Esophagus muscularis mucosa (tissue), 4 donors: ENCODE measurements at regions not wholly inside any gene's neighbourhood (a gene's known extent, or its start where the extent isn't known, plus 50 kb on each side); places are given as distances from the start of the nearest gene placed in this dataset.

Experiments
- DNase-seq: peaks from one replicate; pipeline ENCODE4 v3.0.0-alpha.2; 2017; ENCODE audit errors: extremely low spot score
- H3K27ac ChIP-seq, 4 donors: fragments of 200-600 bp; sonication (generic); replicated peaks in 1 of 4; 1 replicate in 3 of 4; 2 replicates in 1 of 4; pipeline ENCODE4 v1.5.1; 2016 to 2019; ENCODE audit warnings: mild to moderate bottlenecking in 1 of 4
- H3K27me3 ChIP-seq, 4 donors: fragments of 200-600 bp; sonication (generic); one replicate each; pipeline versions ENCODE4 v1.5.1 to v1.6.0; 2016 to 2019
- H3K36me3 ChIP-seq, 4 donors: fragments of 200-600 bp; sonication (generic); one replicate each; pipeline ENCODE4 v1.5.1; 2016 to 2019
- H3K4me1 ChIP-seq, 4 donors: fragments of 200-600 bp; sonication (generic); one replicate each; pipeline ENCODE4 v1.5.1; 2016 to 2019
- H3K4me3 ChIP-seq, 4 donors: fragments of 200-600 bp; sonication (generic); 1 replicate in 2 of 4; 2 replicates in 2 of 4; pipeline ENCODE4 v1.5.1; 2016 to 2019; ENCODE audit warnings: mild to moderate bottlenecking in 4 of 4, moderate library complexity in 1 of 4
- H3K9me3 ChIP-seq, 4 donors: fragments of 200-600 bp; sonication (generic); 1 replicate in 3 of 4; 2 replicates in 1 of 4; pipeline ENCODE4 v1.5.1; 2016 to 2019
- CTCF ChIP-seq, 3 experiments: fragments of 200-600 bp in 2 of 3; fragments of 450-650 bp in 1 of 3; sonication (generic) in 2 of 3; IDR thresholded peaks; one replicate each; pipeline ENCODE4 v1.5.1; 2017 to 2019; ENCODE audit warnings: antibody characterized with exemption in 3 of 3, mild to moderate bottlenecking in 2 of 3, moderate library complexity in 1 of 3
- EP300 ChIP-seq: sonication (generic); formaldehyde crosslinking; IDR thresholded peaks from one replicate; pipeline ENCODE4 v1.6.1; 2017; ENCODE audit warnings: antibody characterized with exemption
- POLR2A ChIP-seq: fragments of 450-650 bp; IDR thresholded peaks from one replicate; pipeline ENCODE4 v1.6.1; 2017; ENCODE audit warnings: antibody characterized with exemption, moderate library complexity, mild to moderate bottlenecking, low read depth
- POLR2AphosphoS5 ChIP-seq, 2 donors: sonication (generic); formaldehyde crosslinking; IDR thresholded peaks; one replicate each; pipeline ENCODE4 v1.6.1; 2017; ENCODE audit warnings: antibody characterized with exemption in 2 of 2
- WGBS: methylation state at CpG from one replicate; pipeline ENCODE4 v1.1.5; 2018; 5-methylcytosine and 5-hydroxymethylcytosine counted together
- intact Hi-C: fragments of 100-400 bp; cut with DNase I; formaldehyde crosslinking; loops from one replicate; pipeline ENCODE4 v1.15.1; 2023

GRCh38 chr22:44583854-44584253, 85.8 kb upstream of the RTL6 start:
- TF ChIP-seq POLR2AphosphoS5 (IDR thresholded peaks at IDR 0.05), result no peak
- TF ChIP-seq EP300, result no peak
- no peak for TF ChIP-seq POLR2A
- intact Hi-C loops, result no loop called here
- no peaks in the 10 kb centered on the region for H3K36me3 ChIP-seq
- H3K4me1 ChIP-seq, result peaks cover 0 to 6% (median 3%) of the 10 kb centered on the region in 4 donors
- H3K27me3 ChIP-seq, result peaks cover 0 to 61% (median 2%) of the 10 kb centered on the region in 4 donors
- H3K9me3 ChIP-seq, result no peaks in the 10 kb centered on the region
- 73% methylated on average over 12 of the region's 12 CpGs for WGBS
- H3K27ac ChIP-seq, result no peak overlapping the region
- H3K4me3 ChIP-seq, result no peak overlapping the region
- no peak for DNase-seq

- intact Hi-C loops, result no loop called here
- Histone ChIP-seq H3K36me3 (no peaks in the 10 kb centered on the region), H3K27me3 (peaks cover 0 to 61% (median 2%) of the 10 kb centered on the region in 4 donors), H3K27ac (no peak overlapping the region), H3K9me3 (no peaks in the 10 kb centered on the region), H3K4me3 (no peak overlapping the region), H3K4me1 (peaks cover 0 to 6% (median 3%) of the 10 kb centered on the region in 4 donors)
- DNase-seq, result no peak
- TF ChIP-seq EP300, result no peak
- TF ChIP-seq POLR2AphosphoS5 (IDR thresholded peaks at IDR 0.05), result no peak
- no peak for TF ChIP-seq CTCF (IDR thresholded peaks at IDR 0.05)
- TF ChIP-seq POLR2A, result no peak
- 50% methylated on average over 15 of the region's 15 CpGs for WGBS
These were observed 85.2 kb upstream of the RTL6 start for GRCh38 chr22:44583061-44583760.

DNA sequence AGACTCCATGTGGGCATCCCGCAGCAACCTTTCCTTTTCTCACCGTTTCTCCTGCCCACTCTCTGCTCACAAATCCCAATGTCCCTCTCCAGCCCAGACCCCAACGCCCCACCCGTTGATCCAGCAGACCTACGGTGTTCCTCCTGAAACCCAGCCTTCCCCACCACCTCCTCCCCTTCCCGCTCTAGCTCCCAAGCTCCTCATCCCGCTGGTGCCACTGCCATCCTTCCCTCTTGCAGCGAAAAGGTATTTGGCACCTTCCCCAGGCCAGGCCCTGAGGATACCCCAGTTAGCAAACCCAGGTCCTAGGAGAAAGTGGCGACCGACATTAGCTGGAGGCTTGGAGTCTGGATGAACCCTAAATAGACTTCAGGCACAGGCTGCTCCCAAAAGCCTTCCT, 84.0 kb upstream of the RTL6 start:
- TF ChIP-seq POLR2AphosphoS5 (IDR thresholded peaks at IDR 0.05), result no peak
- TF ChIP-seq CTCF (IDR thresholded peaks at IDR 0.05), result no peak
- TF ChIP-seq POLR2A, result no peak
- TF ChIP-seq EP300, result no peak
- 93% methylated on average over 10 of the region's 10 CpGs for WGBS
- H3K27me3 ChIP-seq, result peaks cover 0 to 60% (median 2%) of the 10 kb centered on the region in 4 donors
- no peaks in the 10 kb centered on the region for H3K36me3 ChIP-seq
- no peak for DNase-seq
- no peak overlapping the region for H3K4me3 ChIP-seq
- intact Hi-C loops, result no loop called here
- H3K9me3 ChIP-seq, result no peaks in the 10 kb centered on the region
- peaks cover 0 to 5% (median 2%) of the 10 kb centered on the region in 4 donors for H3K4me1 ChIP-seq
- H3K27ac ChIP-seq, result no peak overlapping the region

DNA sequence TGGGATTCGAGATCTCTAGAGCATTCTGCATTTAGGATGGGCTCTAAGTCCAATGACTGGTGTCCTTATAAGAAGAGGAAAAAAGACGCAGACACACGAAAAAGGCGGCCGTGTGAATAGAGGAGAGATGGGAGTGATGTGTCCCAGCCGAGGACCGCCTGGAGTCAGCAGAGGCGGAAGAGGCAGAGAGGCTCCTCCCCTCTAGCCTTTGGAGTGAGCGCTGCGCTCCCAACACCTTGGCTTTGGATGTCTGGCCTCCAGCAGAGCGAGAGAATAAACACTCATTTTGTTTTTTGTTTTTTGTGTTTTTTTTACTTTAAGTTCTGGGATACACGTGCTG, 83.0 kb upstream of the RTL6 start:
- Histone ChIP-seq H3K36me3 (no peaks in the 10 kb centered on the region), H3K9me3 (no peaks in the 10 kb centered on the region), H3K27ac (no peak overlapping the region), H3K27me3 (peaks cover 0 to 56% (median 2%) of the 10 kb centered on the region in 4 donors), H3K4me1 (no peaks in the 10 kb centered on the region), H3K4me3 (no peak overlapping the region)
- TF ChIP-seq CTCF (IDR thresholded peaks at IDR 0.05) (no peak), EP300 (no peak)
- intact Hi-C loops, result no loop called here
- no peak for DNase-seq
- WGBS, result 81% methylated on average over 12 of the region's 12 CpGs

- Histone ChIP-seq H3K4me1 (no peaks in the 10 kb centered on the region), H3K27ac (no peak overlapping the region), H3K4me3 (no peak overlapping the region), H3K9me3 (no peaks in the 10 kb centered on the region), H3K36me3 (no peaks in the 10 kb centered on the region), H3K27me3 (peaks cover 0 to 49% (median 2%) of the 10 kb centered on the region in 4 donors)
- intact Hi-C loops, result no loop called here
- no peak for TF ChIP-seq CTCF (IDR thresholded peaks at IDR 0.05)
- TF ChIP-seq POLR2AphosphoS5 (IDR thresholded peaks at IDR 0.05), result no peak
- TF ChIP-seq EP300, result no peak
- TF ChIP-seq POLR2A, result no peak
- no peak for DNase-seq
- 91% methylated on average over 22 of the region's 22 CpGs for WGBS
These were observed 82.4 kb upstream of the RTL6 start for GRCh38 chr22:44580176-44581095.
